ENCODE measurements at regions not wholly inside any gene's neighbourhood (a gene's known extent, or its start where the extent isn't known, plus 50 kb on each side); places are given as distances from the start of the nearest gene placed in this dataset.

DNA sequence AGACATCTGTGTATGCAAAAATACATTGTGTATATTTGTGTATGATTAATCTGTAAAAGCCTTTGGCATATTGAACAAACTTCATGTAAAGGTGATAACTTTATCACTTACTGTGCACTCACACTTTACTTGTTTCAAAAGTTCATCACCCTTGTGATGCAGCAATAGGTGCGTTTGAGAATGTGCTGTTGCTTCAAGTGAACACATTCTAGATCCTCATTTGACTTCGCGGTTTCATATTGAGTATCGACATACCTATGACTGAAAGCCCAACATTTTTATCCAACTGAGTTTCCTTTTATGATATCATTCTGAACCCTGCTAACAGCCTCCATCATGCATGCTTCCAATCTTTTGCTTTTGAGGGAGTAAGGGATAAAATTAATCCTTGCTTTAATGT is 1086.9 kb downstream of the TMEM121 start (continued):
- TF ChIP-seq RNF2 (IDR thresholded peaks at IDR 0.05; ENCODE audit: borderline replicate concordance, low read depth, low read length, missing control alignments, poor library complexity, severe bottlenecking) (no peak), RFX5 (IDR thresholded peaks at IDR 0.05; ENCODE audit: borderline replicate concordance, low read depth, low read length) (no peak), GTF2F1 (IDR thresholded peaks at IDR 0.05; ENCODE audit: borderline replicate concordance, low read depth, low read length) (no peak), KDM4A (IDR thresholded peaks at IDR 0.05; ENCODE audit: low read depth, low read length, severe bottlenecking) (no peak)
- TF ChIP-seq, protein P1, sequence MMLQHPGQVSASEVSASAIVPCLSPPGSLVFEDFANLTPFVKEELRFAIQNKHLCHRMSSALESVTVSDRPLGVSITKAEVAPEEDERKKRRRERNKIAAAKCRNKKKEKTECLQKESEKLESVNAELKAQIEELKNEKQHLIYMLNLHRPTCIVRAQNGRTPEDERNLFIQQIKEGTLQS (IDR thresholded peaks at IDR 0.05; ENCODE audit: insufficient read depth, low read depth, low read length): no peak

All from H1 (cell line).